ENCODE measurements at regions not wholly inside any gene's neighbourhood (a gene's known extent, or its start where the extent isn't known, plus 50 kb on each side); places are given as distances from the start of the nearest gene placed in this dataset.
"Not testable (repeated sequence)": the region's sequence is repeated elsewhere in the genome, so short reads cannot be mapped to it uniquely, and the experiment has no call there.

- DNase-seq (ENCODE audit: low read depth in 2 of 2) = no peak
Measured at GRCh38 chr9:87199278-87199677, 252.0 kb upstream of the GAS1 start.

GRCh38 chr9:87199782-87200181 lies 252.5 kb upstream of the GAS1 start:
- no peak for DNase-seq (ENCODE audit: low read depth in 2 of 2)

- DNase-seq (ENCODE audit: low read depth in 2 of 2) = no peak
Measured at GRCh38 chr9:87201351-87201751, 254.0 kb upstream of the GAS1 start.

GRCh38 chr9:87206064-87206661 lies 258.9 kb upstream of the GAS1 start:
- no peak for DNase-seq (ENCODE audit: low read depth in 2 of 2)

- DNase-seq (ENCODE audit: low read depth in 2 of 2) = not testable (repeated sequence)
Measured at GRCh38 chr9:87210658-87211057, 263.4 kb upstream of the GAS1 start.

- no peak for DNase-seq (ENCODE audit: low read depth in 2 of 2)
Measured at GRCh38 chr9:87211669-87212068, 264.4 kb upstream of the GAS1 start.

- DNase-seq (ENCODE audit: low read depth in 2 of 2) = no peak
Measured at GRCh38 chr9:87212605-87213021, 265.3 kb upstream of the GAS1 start.

GRCh38 chr9:87213948-87214347 lies 266.6 kb upstream of the GAS1 start:
- no peak for DNase-seq (ENCODE audit: low read depth in 2 of 2)

GRCh38 chr9:87214991-87215390 lies 267.7 kb upstream of the GAS1 start:
- DNase-seq (ENCODE audit: low read depth in 2 of 2) = no peak

- DNase-seq (ENCODE audit: low read depth in 2 of 2) = no peak
Measured at GRCh38 chr9:87216036-87216435, 268.7 kb upstream of the GAS1 start.

GRCh38 chr9:87216897-87217455 lies 269.7 kb upstream of the GAS1 start:
- DNase-seq (ENCODE audit: low read depth in 2 of 2) = no peak

GRCh38 chr9:87223392-87224246 lies 274.0 kb upstream of the DAPK1 start:
- no peak for DNase-seq (ENCODE audit: low read depth in 2 of 2)

- no peak for DNase-seq (ENCODE audit: low read depth in 2 of 2)
Measured at GRCh38 chr9:87226896-87227295, 270.8 kb upstream of the DAPK1 start.

- DNase-seq (ENCODE audit: low read depth in 2 of 2) = no peak
Measured at GRCh38 chr9:87227456-87227855, 270.2 kb upstream of the DAPK1 start.

- DNase-seq (ENCODE audit: low read depth in 2 of 2) = no peak
Measured at GRCh38 chr9:87229108-87229507, 268.6 kb upstream of the DAPK1 start.

GRCh38 chr9:87233431-87233830 lies 264.2 kb upstream of the DAPK1 start:
- DNase-seq (ENCODE audit: low read depth in 2 of 2) = no peak

- no peak for DNase-seq (ENCODE audit: low read depth in 2 of 2)
Measured at GRCh38 chr9:87233899-87234455, 263.7 kb upstream of the DAPK1 start.

GRCh38 chr9:87234854-87235253 lies 262.8 kb upstream of the DAPK1 start:
- DNase-seq (ENCODE audit: low read depth in 2 of 2) = no peak

GRCh38 chr9:87236546-87236945 lies 261.1 kb upstream of the DAPK1 start:
- no peak for DNase-seq (ENCODE audit: low read depth in 2 of 2)

GRCh38 chr9:87237336-87237735 lies 260.3 kb upstream of the DAPK1 start:
- DNase-seq (ENCODE audit: low read depth in 2 of 2) = no peak

GRCh38 chr9:87238545-87238944 lies 259.1 kb upstream of the DAPK1 start:
- no peak for DNase-seq (ENCODE audit: low read depth in 2 of 2)

- DNase-seq (ENCODE audit: low read depth in 2 of 2) = no peak
Measured at GRCh38 chr9:87239312-87239711, 258.4 kb upstream of the DAPK1 start.

- no peak for DNase-seq (ENCODE audit: low read depth in 2 of 2)
Measured at GRCh38 chr9:87243602-87244001, 254.1 kb upstream of the DAPK1 start.

Data from stimulated activated CD4-positive, alpha-beta T cell treated with anti-CD3 and anti-CD28 coated beads, Interleukin-12 subunit alpha, Interleukin-12 subunit beta, amount 100 ng/mL, for 24 hours (primary cell).